Fibroblast of mammary gland (primary cell): ENCODE measurements at regions not wholly inside any gene's neighbourhood (a gene's known extent, or its start where the extent isn't known, plus 50 kb on each side); places are given as distances from the start of the nearest gene placed in this dataset.

Experiments used
- DNase-seq: peaks from one replicate; pipeline ENCODE4 v3.0.0-alpha.2; 2010; ENCODE audit warnings: low read depth
- H3K4me3 ChIP-seq: 2 replicates; pipeline ENCODE4 v1.5.1; 2011; ENCODE audit warnings: low read depth, mild to moderate bottlenecking, low read length, moderate library complexity; ENCODE audit not compliant: control insufficient read depth
- CTCF ChIP-seq: conservative IDR thresholded peaks from 2 replicates; pipeline ENCODE4 v1.5.1; 2011; ENCODE audit warnings: low read depth, low read length, inconsistent platforms; ENCODE audit not compliant: control insufficient read depth, insufficient read depth

DNA sequence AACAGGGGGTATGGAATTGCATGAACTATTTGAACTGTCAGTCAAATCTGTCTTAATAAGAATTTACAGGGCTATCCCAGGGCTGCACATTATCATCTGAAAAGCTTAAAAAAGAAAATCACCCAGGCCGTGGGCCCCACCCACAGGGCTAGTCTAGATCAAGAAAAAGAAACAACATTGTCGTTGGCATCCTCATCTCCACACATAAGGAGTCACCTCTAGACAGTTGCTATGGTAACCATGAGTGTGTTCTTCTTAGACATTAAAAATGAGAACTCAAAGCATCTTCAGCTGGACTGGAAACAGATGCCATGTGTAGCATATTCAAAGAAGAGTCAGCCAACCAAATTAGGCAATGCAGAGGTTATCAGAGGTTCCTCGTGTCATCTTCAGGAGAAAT is 72.3 kb upstream of the CPO start:
- peak; percentile 11 for DNase-seq
- H3K4me3 ChIP-seq, result no peak overlapping the region
- TF ChIP-seq CTCF, result no peak

DNA sequence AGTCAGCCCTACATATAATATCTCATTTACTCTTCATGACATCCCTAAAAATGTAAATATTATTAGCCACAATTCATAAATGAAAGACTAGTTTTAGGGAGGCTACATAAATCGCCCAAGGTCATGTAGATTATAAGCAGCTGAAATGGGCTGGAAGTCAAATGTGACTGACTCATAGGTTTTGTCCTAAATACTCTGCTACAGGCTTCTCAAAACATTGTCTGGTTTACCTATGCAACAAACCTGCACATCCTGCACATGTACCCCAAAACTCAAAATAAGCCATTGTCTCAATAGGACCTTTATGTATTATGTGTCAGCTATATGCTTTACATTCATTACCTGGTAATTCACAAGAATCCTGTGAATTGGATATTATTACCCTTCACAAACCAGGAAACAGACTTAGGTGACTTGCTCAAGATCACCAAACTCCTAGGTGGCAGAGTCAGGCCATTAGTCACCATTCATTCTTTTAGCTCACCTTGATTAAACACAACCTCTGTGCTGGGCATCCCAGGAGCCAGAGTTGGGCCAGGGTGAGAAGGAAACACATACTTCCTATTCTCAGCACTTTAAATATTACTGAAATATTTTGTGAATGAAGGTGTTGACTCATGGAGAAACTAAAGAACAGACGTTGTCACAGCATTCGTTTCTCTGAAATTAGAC is 69.4 kb upstream of the CPO start:
- no peak overlapping the region for H3K4me3 ChIP-seq
- no peak for DNase-seq
- no peak for TF ChIP-seq CTCF

DNA sequence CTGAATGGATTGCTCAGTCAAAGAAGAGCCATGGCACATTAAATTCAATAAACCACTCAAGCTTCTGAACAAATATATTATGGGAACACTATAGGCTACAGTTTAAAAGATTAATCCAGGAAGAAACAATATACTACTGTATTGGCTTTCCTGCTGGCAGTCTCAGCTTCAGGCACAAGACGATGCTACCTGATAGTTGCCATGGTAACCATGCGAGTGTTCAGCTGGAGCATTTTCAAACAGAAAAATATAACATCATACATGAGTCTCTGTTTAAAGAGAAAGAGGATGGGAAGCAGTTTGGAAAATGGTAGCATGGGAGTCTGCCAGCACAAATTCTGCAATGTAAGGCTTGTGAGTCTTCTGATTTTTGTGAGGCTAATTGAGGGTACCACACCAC is 65.9 kb upstream of the CPO start:
- no peak overlapping the region for H3K4me3 ChIP-seq
- no peak for DNase-seq
- TF ChIP-seq CTCF, result no peak

DNA sequence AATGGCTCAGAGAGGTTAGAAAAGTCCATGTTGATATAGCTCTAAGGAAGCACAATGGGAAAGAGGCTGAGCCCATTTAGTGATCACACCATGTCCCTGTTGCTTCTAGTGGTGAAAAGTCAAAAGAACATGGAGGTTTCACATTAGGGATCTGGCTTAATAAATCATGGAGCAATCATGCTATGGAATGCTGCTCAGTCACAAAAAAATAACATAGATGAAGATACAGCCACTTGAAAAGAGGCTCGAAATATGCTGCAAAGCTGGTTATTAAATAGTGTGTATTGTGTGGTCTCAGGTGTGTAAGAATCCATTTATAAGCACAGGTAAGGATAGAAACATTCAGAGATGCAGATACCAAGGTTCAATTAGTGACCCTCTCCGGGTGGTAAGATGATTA is 63.6 kb upstream of the CPO start:
- DNase-seq, result no peak

GRCh38 chr2:206876216-206876860 is 63.0 kb upstream of the CPO start:
- no peak for TF ChIP-seq CTCF
- H3K4me3 ChIP-seq, result no peak overlapping the region
- DNase-seq, result no peak

More for the DNA sequence above, 63.6 kb upstream of the CPO start:
- TF ChIP-seq CTCF, result no peak
- H3K4me3 ChIP-seq, result no peak overlapping the region

DNA sequence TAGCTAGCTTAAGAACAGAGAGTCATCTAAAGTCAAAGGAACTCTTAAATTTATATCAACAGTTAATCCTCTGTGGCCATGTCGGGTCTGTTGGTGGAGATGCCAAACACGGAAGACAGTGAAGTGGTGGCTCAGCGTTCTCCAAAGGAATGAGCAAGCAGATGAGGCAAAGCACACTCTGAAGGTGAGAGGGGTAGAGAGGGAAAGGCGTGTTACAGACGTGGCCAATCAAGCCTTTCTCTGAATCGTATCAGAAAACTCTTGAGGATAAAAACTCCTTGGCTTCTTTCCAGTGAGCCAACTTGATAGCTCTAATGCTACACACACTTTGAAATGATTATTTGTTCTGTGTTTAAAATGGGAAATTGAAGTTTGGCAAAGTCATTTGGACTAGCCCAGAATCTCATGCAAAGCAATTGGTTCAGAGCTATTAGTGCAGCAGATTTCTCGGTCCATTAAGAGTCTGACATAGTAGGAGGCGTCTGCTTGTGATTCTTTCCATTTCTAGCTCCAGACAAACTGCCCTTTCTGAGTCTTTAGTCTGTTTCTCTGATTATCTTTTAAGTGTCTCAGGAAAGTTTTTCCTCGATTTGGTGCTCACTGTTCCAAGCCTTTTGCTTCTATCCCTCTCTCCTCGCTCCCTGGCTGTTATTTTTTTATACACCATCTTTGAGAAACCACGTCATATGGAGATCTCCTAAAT is 57.5 kb upstream of the CPO start:
- no peak overlapping the region for H3K4me3 ChIP-seq
- no peak for DNase-seq
- no peak for TF ChIP-seq CTCF
